Bronchial epithelial cell (primary cell): ENCODE measurements at regions not wholly inside any gene's neighbourhood (a gene's known extent, or its start where the extent isn't known, plus 50 kb on each side); places are given as distances from the start of the nearest gene placed in this dataset.

Experiments used
- DNase-seq: peaks from one replicate; pipeline ENCODE4 v3.0.0-alpha.2; 2010; ENCODE audit warnings: low read depth
- FAIRE-seq: peaks from 2 replicates; lab custom pipeline; 2011; peaks lifted over from hg19 to GRCh38; lab: Jason Lieb, UNC
- H3K27me3 ChIP-seq: 2 replicates; pipeline ENCODE4 v1.5.1; 2011; ENCODE audit warnings: low read length; ENCODE audit not compliant: control insufficient read depth, insufficient read depth
- H3K36me3 ChIP-seq: 2 replicates; pipeline ENCODE4 v1.5.1; 2011; ENCODE audit warnings: low read length; ENCODE audit not compliant: control insufficient read depth, insufficient read depth
- H3K4me3 ChIP-seq: 2 replicates; pipeline ENCODE4 v1.5.1; 2011; ENCODE audit warnings: mild to moderate bottlenecking, low read depth, low read length, control low read depth
- CTCF ChIP-seq: IDR thresholded peaks from 2 replicates; pipeline ENCODE4 v1.5.1; 2011; ENCODE audit warnings: mild to moderate bottlenecking, moderate library complexity, low read length, control low read depth, inconsistent platforms; ENCODE audit not compliant: insufficient read depth, severe bottlenecking

- Histone ChIP-seq H3K4me3 (no peak overlapping the region), H3K36me3 (no peaks in the 10 kb centered on the region), H3K27me3 (no peaks in the 10 kb centered on the region)
- no peak for DNase-seq
- FAIRE-seq, result no peak
- TF ChIP-seq CTCF, result no peak
These were observed 592.5 kb downstream of the RPL10L start for GRCh38 chr14:46058964-46059563.

- H3K36me3 ChIP-seq, result no peaks in the 10 kb centered on the region
- FAIRE-seq (no peak), DNase-seq (no peak)
- TF ChIP-seq CTCF, result no peak
- no peak overlapping the region for H3K4me3 ChIP-seq
- H3K27me3 ChIP-seq, result no peaks in the 10 kb centered on the region
These were observed 593.8 kb downstream of the RPL10L start for GRCh38 chr14:46057799-46058198.

GRCh38 chr14:46054526-46054925 lies 597.1 kb downstream of the RPL10L start:
- DNase-seq, result peak; percentile 81
- no peak for TF ChIP-seq CTCF
- FAIRE-seq, result no peak

GRCh38 chr14:46053221-46053620 lies 598.4 kb downstream of the RPL10L start:
- no peak for TF ChIP-seq CTCF
- H3K27me3 ChIP-seq, result no peaks in the 10 kb centered on the region
- no peak overlapping the region for H3K4me3 ChIP-seq
- DNase-seq (peak; percentile 29), FAIRE-seq (no peak)
- H3K36me3 ChIP-seq, result no peaks in the 10 kb centered on the region

More at GRCh38 chr14:46054526-46054925, 597.1 kb downstream of the RPL10L start:
- Histone ChIP-seq H3K27me3 (no peaks in the 10 kb centered on the region), H3K4me3 (no peak overlapping the region), H3K36me3 (no peaks in the 10 kb centered on the region)

- no peak for FAIRE-seq
These were observed 599.8 kb downstream of the RPL10L start for GRCh38 chr14:46051796-46052195.

More at GRCh38 chr14:46051796-46052195, 599.8 kb downstream of the RPL10L start:
- H3K36me3 ChIP-seq, result no peaks in the 10 kb centered on the region
- no peaks in the 10 kb centered on the region for H3K27me3 ChIP-seq
- no peak for DNase-seq
- no peak overlapping the region for H3K4me3 ChIP-seq
- no peak for TF ChIP-seq CTCF
